ENCODE measurements at regions not wholly inside any gene's neighbourhood (a gene's known extent, or its start where the extent isn't known, plus 50 kb on each side); places are given as distances from the start of the nearest gene placed in this dataset.
A peak's percentile ranks its signal among the peaks of the same experiment; 100 is the strongest.

GRCh38 chr13:107450931-107451330, 764.4 kb downstream of the LIG4 start (continued):
- TF ChIP-seq USF1 (IDR thresholded peaks at IDR 0.05; ENCODE audit: borderline replicate concordance, low read depth) = peak; percentile 81
- TF ChIP-seq FOXM1 (IDR thresholded peaks at IDR 0.05; ENCODE audit: low read depth) = peak; percentile 71; the same call in 1 of the 2 replicates
- peak; percentile 95 for TF ChIP-seq MAX (IDR thresholded peaks at IDR 0.05; ENCODE audit: low read depth)
- TF ChIP-seq, protein P1, sequence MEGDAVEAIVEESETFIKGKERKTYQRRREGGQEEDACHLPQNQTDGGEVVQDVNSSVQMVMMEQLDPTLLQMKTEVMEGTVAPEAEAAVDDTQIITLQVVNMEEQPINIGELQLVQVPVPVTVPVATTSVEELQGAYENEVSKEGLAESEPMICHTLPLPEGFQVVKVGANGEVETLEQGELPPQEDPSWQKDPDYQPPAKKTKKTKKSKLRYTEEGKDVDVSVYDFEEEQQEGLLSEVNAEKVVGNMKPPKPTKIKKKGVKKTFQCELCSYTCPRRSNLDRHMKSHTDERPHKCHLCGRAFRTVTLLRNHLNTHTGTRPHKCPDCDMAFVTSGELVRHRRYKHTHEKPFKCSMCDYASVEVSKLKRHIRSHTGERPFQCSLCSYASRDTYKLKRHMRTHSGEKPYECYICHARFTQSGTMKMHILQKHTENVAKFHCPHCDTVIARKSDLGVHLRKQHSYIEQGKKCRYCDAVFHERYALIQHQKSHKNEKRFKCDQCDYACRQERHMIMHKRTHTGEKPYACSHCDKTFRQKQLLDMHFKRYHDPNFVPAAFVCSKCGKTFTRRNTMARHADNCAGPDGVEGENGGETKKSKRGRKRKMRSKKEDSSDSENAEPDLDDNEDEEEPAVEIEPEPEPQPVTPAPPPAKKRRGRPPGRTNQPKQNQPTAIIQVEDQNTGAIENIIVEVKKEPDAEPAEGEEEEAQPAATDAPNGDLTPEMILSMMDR (IDR thresholded peaks at IDR 0.05) = peak; percentile 11; the same call in 1 of the 2 replicates
- no peak for TF ChIP-seq SMC3 (IDR thresholded peaks at IDR 0.05; ENCODE audit: low read depth, low read length)
- TF ChIP-seq SIN3A (IDR thresholded peaks at IDR 0.05; ENCODE audit: borderline replicate concordance, low read depth, low read length) = peak; percentile 61; the same call in 1 of the 2 replicates
- peak in 1 of 2 experiments; percentile 90; a peak in 2 of 4 replicates for TF ChIP-seq EP300 (IDR thresholded peaks at IDR 0.05; ENCODE audit: borderline replicate concordance in 1 of 2, low read depth in 1 of 2, low read length in 1 of 2)
- peak; percentile 83 for TF ChIP-seq NFIC (IDR thresholded peaks at IDR 0.05; ENCODE audit: borderline replicate concordance)

GRCh38 chr13:107450431-107450830, 764.9 kb downstream of the LIG4 start:
- CTCF ChIA-PET = no interaction called here
- H2AFZ ChIP-seq (ENCODE audit: low read depth) = 0 out of 2 replicates have a peak overlapping the region, but pooled peaks have one; percentile 7
- H3K36me3 ChIP-seq (replicated peaks in 1 of 2; ENCODE audit: control insufficient read depth in 1 of 2, insufficient read depth in 2 of 2, low read length in 1 of 2) = no peaks in the 10 kb centered on the region
- H3K79me2 ChIP-seq (ENCODE audit: insufficient read depth) = peaks cover 19% of the 10 kb centered on the region
- no peaks in the 10 kb centered on the region for H3K27me3 ChIP-seq (ENCODE audit: insufficient read depth)
- H3K4me2 ChIP-seq = peak overlapping the region; percentile 65
- DNase-seq = no peak
- no peaks in the 10 kb centered on the region for H3K9me3 ChIP-seq
- TF ChIP-seq RFX5 (IDR thresholded peaks at IDR 0.05; ENCODE audit: low read length) (no peak), POLR2AphosphoS5 (IDR thresholded peaks at IDR 0.05; ENCODE audit: low read depth, low read length) (no peak), FOXJ3 (CRISPR knock-in tag; IDR thresholded peaks at IDR 0.05) (no peak), CHD2 (IDR thresholded peaks at IDR 0.05; ENCODE audit: low read length, partially characterized antibody) (no peak), YY1 (IDR thresholded peaks at IDR 0.05; ENCODE audit: low read depth) (no peak), JUND (IDR thresholded peaks at IDR 0.05) (no peak), TEAD4 (IDR thresholded peaks at IDR 0.05; ENCODE audit: borderline replicate concordance, insufficient read depth) (no peak), RXRA (IDR thresholded peaks at IDR 0.05; ENCODE audit: borderline replicate concordance, low read depth) (no peak), TAF1 (IDR thresholded peaks at IDR 0.05; ENCODE audit: borderline replicate concordance, low read depth, low read length) (no peak), USF1 (IDR thresholded peaks at IDR 0.05; ENCODE audit: borderline replicate concordance, low read depth) (no peak), MXI1 (IDR thresholded peaks at IDR 0.05; ENCODE audit: low read depth, low read length) (no peak), ELF1 (IDR thresholded peaks at IDR 0.05) (no peak), MAX (IDR thresholded peaks at IDR 0.05; ENCODE audit: low read depth) (no peak), IRF3 (IDR thresholded peaks at IDR 0.05; ENCODE audit: low read depth, low read length) (no peak), SMC3 (IDR thresholded peaks at IDR 0.05; ENCODE audit: low read depth, low read length) (no peak), TCF12 (IDR thresholded peaks at IDR 0.05) (no peak)
- TF ChIP-seq, protein P2, sequence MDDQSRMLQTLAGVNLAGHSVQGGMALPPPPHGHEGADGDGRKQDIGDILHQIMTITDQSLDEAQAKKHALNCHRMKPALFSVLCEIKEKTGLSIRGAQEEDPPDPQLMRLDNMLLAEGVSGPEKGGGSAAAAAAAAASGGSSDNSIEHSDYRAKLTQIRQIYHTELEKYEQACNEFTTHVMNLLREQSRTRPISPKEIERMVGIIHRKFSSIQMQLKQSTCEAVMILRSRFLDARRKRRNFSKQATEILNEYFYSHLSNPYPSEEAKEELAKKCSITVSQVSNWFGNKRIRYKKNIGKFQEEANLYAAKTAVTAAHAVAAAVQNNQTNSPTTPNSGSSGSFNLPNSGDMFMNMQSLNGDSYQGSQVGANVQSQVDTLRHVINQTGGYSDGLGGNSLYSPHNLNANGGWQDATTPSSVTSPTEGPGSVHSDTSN (IDR thresholded peaks at IDR 0.05) = no peak
- TF ChIP-seq, protein P3, sequence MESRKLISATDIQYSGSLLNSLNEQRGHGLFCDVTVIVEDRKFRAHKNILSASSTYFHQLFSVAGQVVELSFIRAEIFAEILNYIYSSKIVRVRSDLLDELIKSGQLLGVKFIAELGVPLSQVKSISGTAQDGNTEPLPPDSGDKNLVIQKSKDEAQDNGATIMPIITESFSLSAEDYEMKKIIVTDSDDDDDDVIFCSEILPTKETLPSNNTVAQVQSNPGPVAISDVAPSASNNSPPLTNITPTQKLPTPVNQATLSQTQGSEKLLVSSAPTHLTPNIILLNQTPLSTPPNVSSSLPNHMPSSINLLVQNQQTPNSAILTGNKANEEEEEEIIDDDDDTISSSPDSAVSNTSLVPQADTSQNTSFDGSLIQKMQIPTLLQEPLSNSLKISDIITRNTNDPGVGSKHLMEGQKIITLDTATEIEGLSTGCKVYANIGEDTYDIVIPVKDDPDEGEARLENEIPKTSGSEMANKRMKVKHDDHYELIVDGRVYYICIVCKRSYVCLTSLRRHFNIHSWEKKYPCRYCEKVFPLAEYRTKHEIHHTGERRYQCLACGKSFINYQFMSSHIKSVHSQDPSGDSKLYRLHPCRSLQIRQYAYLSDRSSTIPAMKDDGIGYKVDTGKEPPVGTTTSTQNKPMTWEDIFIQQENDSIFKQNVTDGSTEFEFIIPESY (IDR thresholded peaks at IDR 0.05; ENCODE audit: borderline replicate concordance, low read depth) = no peak
- H3K9me2 ChIP-seq = no peaks in the 10 kb centered on the region
- no peak overlapping the region for H3K4me3 ChIP-seq (ENCODE audit: low read depth in 2 of 2, low read length in 1 of 2)
- POLR2A ChIA-PET = no interaction called here
- peak overlapping the region; percentile 55 to 98; a peak in 3 of 4 replicates for H3K27ac ChIP-seq (ENCODE audit: low read depth in 2 of 2, low read length in 1 of 2)
- peak overlapping the region; percentile 60; the same call in 1 of the 2 replicates for H3K9ac ChIP-seq
- 74% methylated on average over 6 of the region's 6 CpGs for WGBS (ENCODE audit: low lambda C conversion rate)
- peaks cover 0 to 21% of the 10 kb centered on the region in 2 experiments for H3K4me1 ChIP-seq (ENCODE audit: control insufficient read depth in 1 of 2, insufficient read depth in 2 of 2, low read depth in 1 of 2, low read length in 1 of 2)
- peaks cover 30% of the 10 kb centered on the region for H3F3A ChIP-seq (replicated peaks; ENCODE audit: insufficient read depth)
- H4K20me1 ChIP-seq (ENCODE audit: insufficient read depth) = no peaks in the 10 kb centered on the region
